ENCODE measurements at regions not wholly inside any gene's neighbourhood (a gene's known extent, or its start where the extent isn't known, plus 50 kb on each side); places are given as distances from the start of the nearest gene placed in this dataset.
"Not testable (repeated sequence)": the region's sequence is repeated elsewhere in the genome, so short reads cannot be mapped to it uniquely, and the experiment has no call there.

DNA sequence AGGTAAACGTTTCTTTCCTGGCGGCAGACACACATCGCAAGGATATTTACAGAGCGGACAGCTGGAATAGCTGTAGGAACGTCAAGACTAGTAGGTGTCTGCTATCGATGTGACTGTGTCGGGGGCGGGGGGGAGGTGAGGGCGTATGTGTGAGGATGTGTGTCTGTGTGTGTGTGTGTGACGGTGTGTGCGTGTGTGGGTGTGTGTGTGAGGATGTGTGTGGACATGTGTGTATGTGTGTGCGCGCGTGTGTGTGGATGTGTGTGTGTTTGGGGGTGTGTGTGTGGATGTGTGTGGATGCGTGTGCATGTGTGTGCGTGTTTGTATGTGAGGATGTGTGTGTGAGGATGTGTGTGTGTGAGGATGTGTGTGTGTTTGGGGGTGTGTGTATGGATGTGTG lies 55.4 kb downstream of the PNMA6F start:
- DNase-seq (ENCODE audit: low read depth) = not testable (repeated sequence)

DNA sequence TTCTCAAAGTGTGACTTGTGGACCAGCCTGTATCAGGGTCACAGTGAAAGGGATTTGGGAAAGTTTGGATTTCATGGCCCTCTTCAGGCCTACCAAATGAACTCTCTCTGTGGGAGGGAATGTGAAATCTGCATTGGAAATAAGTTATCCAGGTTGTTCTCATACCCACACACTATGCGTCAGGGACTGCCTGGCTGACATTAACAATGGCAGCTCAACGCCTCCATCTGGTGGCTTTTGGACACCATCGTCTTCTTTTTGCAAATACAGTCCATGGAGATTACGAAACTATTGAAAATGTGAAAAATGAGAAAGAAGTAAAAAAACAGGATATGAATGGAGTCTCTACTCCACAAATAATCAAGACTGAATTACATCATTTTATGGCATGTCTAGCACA lies 61.1 kb downstream of the PNMA6F start:
- DNase-seq (ENCODE audit: low read depth) = not testable (repeated sequence)

DNA sequence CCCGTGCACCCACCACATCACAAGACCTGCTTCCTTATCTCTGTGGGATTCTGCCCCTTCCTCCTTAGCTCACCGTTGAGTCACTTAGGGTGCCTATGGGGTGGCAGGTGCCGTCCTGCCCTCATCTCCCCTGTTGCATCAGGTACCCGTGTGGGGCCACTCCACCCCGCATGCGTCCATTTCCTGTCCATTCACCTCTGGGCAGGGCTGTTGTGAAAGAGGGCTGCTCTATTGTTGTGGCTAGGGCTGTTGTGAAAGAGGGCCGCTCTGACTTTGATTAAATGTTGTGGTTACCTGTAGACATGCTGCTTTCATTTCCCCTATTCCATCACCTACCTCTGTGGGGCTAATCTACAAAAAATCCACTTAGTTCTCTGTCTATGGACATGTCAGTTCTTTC lies 68.3 kb downstream of the PNMA6F start:
- DNase-seq (ENCODE audit: low read depth) = not testable (repeated sequence)

DNA sequence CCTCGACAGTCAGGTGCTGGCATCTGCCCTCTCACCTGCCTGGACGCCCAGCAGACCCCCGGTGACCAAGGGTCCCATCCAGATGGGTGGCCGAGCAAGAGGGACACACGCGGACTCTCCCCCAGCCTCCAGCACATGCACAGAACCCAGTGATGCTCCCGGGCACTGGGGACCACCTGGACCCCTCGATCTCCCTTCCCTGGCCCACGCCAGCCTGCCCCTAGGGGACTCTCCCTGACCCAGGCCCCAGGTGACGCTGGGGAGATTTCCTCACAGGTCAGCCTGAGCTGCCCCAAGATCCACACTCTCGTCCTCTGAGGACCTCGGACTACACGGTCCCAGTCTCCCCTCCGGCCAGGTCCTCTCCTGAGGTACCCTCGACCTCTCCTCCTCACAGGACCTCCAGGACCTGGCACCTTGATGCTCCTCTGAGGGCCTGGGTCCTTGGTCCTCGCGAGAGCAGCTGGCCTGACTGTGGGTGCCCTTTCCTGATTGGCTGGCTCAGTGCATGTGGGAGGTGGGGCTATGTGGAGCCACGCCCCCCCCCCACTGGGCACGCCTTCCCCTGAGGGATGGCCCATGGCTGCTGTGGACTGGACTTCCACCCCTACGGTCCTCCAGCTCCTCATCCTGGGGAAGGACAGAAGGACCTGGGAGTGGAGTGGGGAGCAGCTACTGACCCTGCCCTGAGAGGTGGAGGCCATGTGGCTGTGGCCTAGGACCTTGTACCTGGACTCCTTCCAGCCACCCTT lies 69.0 kb downstream of the PNMA6F start:
- not testable (repeated sequence) for DNase-seq (ENCODE audit: low read depth)

DNA sequence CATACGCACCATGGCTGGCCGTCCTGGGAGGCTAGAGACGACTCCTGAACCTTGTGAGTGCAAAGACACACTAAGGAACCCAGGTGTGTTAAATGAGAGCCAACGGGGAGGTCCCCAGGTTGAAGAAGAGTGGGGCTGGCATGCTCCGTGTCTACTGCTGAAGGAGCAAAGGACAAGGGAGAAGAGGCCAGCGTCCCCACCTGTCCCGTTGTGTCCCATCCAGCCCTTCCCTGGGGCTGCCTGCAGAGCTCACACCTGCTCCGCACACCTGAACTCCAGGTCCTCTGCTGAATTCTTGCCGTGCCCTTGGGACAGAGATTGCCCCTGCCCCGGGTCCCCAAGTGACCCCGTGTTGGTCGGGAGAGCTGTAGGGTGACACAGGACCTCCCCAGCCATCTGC lies 69.6 kb downstream of the PNMA6F start:
- DNase-seq (ENCODE audit: low read depth) = not testable (repeated sequence)

DNA sequence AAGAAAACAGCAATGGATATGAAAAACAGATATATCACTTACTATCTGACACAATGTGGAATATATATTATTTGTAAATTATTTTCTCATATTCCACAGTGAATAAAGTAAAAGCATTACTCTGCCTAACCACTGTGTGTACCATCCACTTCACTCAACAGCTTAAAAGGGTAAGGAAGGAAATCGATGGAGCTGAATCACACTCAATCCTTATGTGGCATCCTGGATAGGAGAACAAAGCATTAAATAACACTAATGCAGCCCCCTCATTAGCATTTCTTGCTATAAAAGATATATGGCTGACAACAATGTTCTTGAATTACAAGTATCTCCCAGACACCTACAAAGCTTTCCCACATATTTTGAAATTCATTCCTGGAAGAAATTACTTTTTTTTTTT lies 70.8 kb downstream of the PNMA6F start:
- not testable (repeated sequence) for DNase-seq (ENCODE audit: low read depth)

DNA sequence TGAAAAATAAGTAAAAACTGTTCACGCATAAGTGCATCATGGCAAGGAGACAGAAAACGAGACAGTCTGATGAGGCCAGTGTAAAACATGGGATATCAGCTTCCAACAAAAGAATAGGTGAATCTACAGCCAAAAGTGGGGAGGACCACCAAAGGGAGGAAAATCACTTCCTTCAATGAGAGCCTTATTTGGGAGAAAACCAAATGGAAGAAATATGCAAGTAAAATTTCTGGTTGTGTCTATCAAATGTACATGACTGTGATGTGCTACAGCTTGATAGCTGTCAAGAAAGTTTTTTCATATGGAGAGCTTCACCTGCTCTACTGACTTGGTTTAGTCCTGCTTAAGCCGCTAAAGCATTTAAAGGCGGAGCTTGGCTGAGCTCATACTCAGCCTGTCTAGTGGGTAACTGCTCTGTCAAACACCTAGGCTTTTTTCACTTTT lies 66.2 kb downstream of the MAGEA1 start:
- peak; percentile 1 for DNase-seq (ENCODE audit: low read depth)

DNA sequence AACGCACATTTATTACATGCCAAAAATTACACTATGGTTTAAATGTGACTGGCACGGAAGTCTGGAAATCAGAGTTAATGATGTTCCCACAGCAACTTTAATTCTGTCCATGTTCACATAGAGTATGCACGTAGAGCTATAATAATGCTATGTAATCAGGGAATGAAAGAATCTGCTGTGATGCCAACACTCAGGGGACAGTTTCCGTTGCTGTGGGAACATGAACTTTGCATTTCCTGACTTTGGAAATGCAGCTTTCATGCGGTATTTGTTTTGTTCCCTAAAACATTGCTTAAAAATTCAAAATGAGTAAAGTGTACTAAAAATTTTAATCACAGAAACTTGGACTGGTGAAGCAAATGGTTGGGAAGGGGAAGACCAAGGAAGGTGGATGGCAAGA lies 65.7 kb downstream of the MAGEA1 start:
- DNase-seq (ENCODE audit: low read depth) = no peak

DNA sequence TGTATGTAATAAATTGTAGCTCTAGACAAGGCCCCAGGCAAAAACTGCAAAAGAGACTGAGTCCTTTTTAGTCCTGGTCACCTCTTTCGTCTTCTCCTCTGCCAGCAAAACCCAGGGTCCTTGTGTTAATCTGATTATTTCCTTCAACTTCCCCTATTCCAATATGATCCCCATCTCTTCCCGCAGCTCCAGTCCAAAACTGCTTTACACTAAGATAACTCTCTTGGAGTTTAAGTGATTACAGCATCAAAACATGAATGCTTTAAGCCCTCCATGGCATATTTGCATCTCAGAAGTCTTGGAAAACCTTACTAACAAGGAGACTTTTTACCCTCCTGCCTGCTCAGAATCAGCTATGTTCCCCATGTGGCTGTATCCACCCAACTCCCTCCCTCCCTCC lies 59.3 kb downstream of the MAGEA1 start:
- no peak for DNase-seq (ENCODE audit: low read depth)
